Cardiac septum (tissue), 1 donor: ENCODE measurements at regions not wholly inside any gene's neighbourhood (a gene's known extent, or its start where the extent isn't known, plus 50 kb on each side); places are given as distances from the start of the nearest gene placed in this dataset.

Source experiments
- DNase-seq: peaks from one replicate; pipeline ENCODE4 v3.0.0-alpha.2; 2020; ENCODE audit warnings: low spot score
- intact Hi-C: fragments of 100-400 bp; cut with DNase I; formaldehyde crosslinking; loops from one replicate; pipeline ENCODE4 v1.14.0; 2022
- donor health status: DM: no; HTN: no; CAD: no.

GRCh38 chr3:61311044-61311443 is 59.8 kb upstream of the FHIT start:
- DNase-seq = no peak
- intact Hi-C loops = no loop called here

- no peak for DNase-seq
- intact Hi-C loops = no loop called here
Measured at GRCh38 chr3:61315871-61316270, 64.6 kb upstream of the FHIT start.

GRCh38 chr3:61323094-61323493 is 71.8 kb upstream of the FHIT start:
- DNase-seq = no peak
- intact Hi-C loops = no loop called here

GRCh38 chr3:61331929-61332552 is 80.8 kb upstream of the FHIT start:
- no peak for DNase-seq
- intact Hi-C loops = no loop called here

GRCh38 chr3:61333192-61333961 is 82.1 kb upstream of the FHIT start:
- intact Hi-C loops = no loop called here
- no peak for DNase-seq

- no peak for DNase-seq
- intact Hi-C loops = no loop called here
Measured at GRCh38 chr3:61334783-61335182, 83.5 kb upstream of the FHIT start.

GRCh38 chr3:61340931-61341461 is 89.7 kb upstream of the FHIT start:
- intact Hi-C loops = no loop called here
- DNase-seq = no peak

- no peak for DNase-seq
- intact Hi-C loops = no loop called here
Measured at GRCh38 chr3:61343543-61343942, 92.3 kb upstream of the FHIT start.

- DNase-seq = no peak
- intact Hi-C loops = no loop called here
Measured at GRCh38 chr3:61345020-61345419, 93.8 kb upstream of the FHIT start.

GRCh38 chr3:61347981-61348380 is 96.7 kb upstream of the FHIT start:
- no peak for DNase-seq
- intact Hi-C loops = no loop called here

- DNase-seq = no peak
- intact Hi-C loops = no loop called here
Measured at GRCh38 chr3:61349717-61350116, 98.5 kb upstream of the FHIT start.

- no peak for DNase-seq
- intact Hi-C loops = no loop called here
Measured at GRCh38 chr3:61350782-61351309, 99.6 kb upstream of the FHIT start.

- no peak for DNase-seq
- intact Hi-C loops = no loop called here
Measured at GRCh38 chr3:61352306-61352705, 101.1 kb upstream of the FHIT start.

GRCh38 chr3:61353382-61353781 is 102.1 kb upstream of the FHIT start:
- no peak for DNase-seq
- intact Hi-C loops = no loop called here

- intact Hi-C loops = no loop called here
- no peak for DNase-seq
Measured at GRCh38 chr3:61354604-61355003, 103.4 kb upstream of the FHIT start.

- intact Hi-C loops = no loop called here
- no peak for DNase-seq
Measured at GRCh38 chr3:61356685-61357084, 105.4 kb upstream of the FHIT start.

- intact Hi-C loops = no loop called here
- no peak for DNase-seq
Measured at GRCh38 chr3:61357902-61358301, 106.7 kb upstream of the FHIT start.

GRCh38 chr3:61358364-61358763 is 107.1 kb upstream of the FHIT start:
- DNase-seq = peak; percentile 82
- intact Hi-C loops = no loop called here

- no peak for DNase-seq
- intact Hi-C loops = no loop called here
Measured at GRCh38 chr3:61360297-61360965, 109.2 kb upstream of the FHIT start.

GRCh38 chr3:61369678-61370077 is 118.4 kb upstream of the FHIT start:
- intact Hi-C loops = no loop called here
- DNase-seq = no peak

- DNase-seq = no peak
- intact Hi-C loops = no loop called here
Measured at GRCh38 chr3:61371123-61371522, 119.9 kb upstream of the FHIT start.
